DMS79 treated with DMSO at 0.1 percent for 48 hours (cell line): ENCODE measurements at regions not wholly inside any gene's neighbourhood (a gene's known extent, or its start where the extent isn't known, plus 50 kb on each side); places are given as distances from the start of the nearest gene placed in this dataset.

Source experiments
- DNase-seq: peaks from one replicate; lab custom pipeline; 2025; lab: John Stamatoyannopoulos, UW

- no peak for DNase-seq
Measured at GRCh38 chr14:76551906-76552305, 176.0 kb downstream of the ESRRB start.

GRCh38 chr14:76564471-76565422, 188.8 kb downstream of the ESRRB start:
- DNase-seq, result no peak

GRCh38 chr14:76566439-76566838, 190.5 kb downstream of the ESRRB start:
- no peak for DNase-seq

GRCh38 chr14:76574416-76575095, 186.7 kb upstream of the VASH1 start:
- peak; percentile 20 for DNase-seq

DNA sequence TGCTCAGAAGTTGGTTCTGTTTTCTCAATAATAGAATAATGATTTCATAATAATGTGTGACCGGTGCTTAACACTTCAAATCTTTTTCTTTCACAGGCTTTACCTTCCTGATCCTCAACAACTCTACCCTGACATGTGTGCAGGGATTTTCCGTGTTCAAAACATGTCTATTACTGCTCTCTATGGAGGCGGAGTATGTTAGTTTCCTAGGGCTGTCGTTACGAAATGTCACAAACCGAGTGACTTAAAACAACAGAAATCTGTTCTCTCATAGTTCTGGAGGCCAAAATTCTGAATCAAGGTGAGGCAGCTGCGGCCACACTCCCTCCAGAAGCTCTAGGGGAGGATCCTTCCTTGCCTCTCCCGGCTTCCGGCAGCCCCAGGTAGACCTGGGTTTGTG, 186.2 kb upstream of the VASH1 start:
- no peak for DNase-seq

- DNase-seq, result peak; percentile 84
Measured at GRCh38 chr14:76576047-76576741, 185.1 kb upstream of the VASH1 start.

DNA sequence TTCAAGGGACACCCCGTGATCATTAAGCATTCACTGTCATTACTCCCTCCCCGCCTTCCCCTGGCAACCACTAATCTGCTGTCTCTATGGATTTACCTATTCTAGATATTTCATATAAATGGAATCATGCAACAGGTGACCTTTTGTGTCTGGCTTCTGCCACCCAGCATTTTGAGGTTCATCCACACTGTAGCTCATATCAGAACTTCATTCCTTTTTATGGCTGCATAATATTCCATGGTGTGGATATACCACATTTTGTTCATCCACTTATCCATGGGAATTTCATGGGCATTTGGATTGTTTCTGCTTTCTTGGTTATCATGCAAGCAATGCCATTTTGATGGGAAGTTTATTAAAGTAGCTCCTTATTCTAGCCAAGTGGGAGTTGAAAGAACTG, 184.2 kb upstream of the VASH1 start:
- no peak for DNase-seq

DNA sequence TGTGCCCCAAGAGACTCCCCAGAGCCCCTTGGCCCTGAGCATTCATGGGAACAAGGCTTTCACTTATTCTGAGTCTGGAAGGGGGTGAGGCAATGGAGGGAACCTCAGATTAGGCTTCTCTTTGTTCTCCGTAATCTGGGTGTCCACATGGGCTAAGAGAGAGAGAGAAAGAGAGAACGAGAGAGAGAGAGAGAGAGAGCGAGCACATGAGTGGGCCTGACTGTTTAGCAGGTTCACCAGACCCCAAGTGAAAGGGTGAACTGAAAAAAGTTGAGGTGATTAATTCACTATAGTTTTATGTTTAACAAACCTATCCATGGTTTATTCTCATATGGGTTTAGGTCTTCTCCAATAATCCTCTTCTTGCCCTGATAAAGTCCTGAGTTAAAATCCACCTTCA, 183.4 kb upstream of the VASH1 start:
- DNase-seq, result no peak

GRCh38 chr14:76580399-76580798, 180.9 kb upstream of the VASH1 start:
- no peak for DNase-seq

- no peak for DNase-seq
Measured at GRCh38 chr14:76580967-76581366, 180.3 kb upstream of the VASH1 start.

GRCh38 chr14:76581592-76581991, 179.7 kb upstream of the VASH1 start:
- DNase-seq, result no peak

DNA sequence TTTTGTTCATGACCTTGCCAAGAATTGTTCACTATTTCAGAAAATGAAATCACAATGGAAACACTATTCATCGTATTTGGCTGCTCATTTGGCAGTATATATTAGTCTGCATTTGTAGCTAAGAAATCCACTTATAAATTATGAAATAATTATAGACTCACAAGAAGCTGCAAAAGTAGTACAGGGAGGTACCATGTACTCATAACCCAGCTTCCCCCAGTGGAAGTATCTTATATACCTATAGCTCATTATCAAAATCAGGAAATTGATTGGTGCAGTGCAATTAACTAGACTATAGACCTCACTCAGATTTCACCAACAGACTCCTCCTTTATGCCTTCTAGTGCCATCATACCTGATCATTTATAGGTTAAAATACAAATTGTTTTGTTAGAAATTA, 178.8 kb upstream of the VASH1 start:
- no peak for DNase-seq

- no peak for DNase-seq
Measured at GRCh38 chr14:76583174-76583573, 178.1 kb upstream of the VASH1 start.

- DNase-seq, result no peak
Measured at GRCh38 chr14:76583805-76584204, 177.5 kb upstream of the VASH1 start.

- no peak for DNase-seq
Measured at GRCh38 chr14:76584271-76584702, 177.0 kb upstream of the VASH1 start.

DNA sequence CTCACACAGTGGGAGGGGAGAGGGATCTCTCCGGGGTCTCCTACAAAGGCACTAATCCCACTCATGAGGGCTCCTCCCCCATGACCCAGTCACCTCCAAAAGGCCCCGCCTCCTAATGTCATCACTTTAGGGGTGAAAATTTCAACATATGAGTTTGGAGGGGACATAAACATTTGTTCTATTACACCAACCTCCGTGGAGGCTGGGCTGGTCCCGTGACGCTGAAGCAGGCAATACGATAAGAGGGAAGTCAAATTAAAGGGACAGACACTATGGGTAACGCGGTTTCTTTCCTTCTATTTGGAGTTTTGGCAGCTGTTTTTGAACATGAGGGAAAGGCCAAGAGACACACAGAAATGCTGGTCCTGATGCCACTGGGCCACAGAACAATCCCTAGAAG, 175.7 kb upstream of the VASH1 start:
- no peak for DNase-seq

- no peak for DNase-seq
Measured at GRCh38 chr14:76589246-76589645, 172.0 kb upstream of the VASH1 start.

GRCh38 chr14:76591266-76591665, 170.0 kb upstream of the VASH1 start:
- DNase-seq, result no peak

DNA sequence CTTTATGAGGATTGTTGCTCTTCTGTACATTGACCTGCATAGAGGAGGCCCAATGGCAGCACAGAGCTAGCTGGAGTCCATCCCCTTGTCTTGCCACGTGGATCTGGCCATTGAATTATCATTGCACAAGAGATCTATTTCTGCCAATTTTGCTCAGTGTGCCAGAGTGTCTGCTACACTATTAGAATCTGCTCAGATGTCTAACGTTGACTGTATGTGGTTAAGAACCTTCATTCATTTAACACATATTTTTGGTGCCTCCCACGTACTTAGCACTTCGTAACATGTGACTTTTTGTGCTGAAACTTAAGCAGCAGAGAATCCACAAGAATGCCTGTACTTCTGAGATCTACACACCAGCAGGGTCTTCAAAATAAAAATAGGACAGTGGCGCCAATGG, 166.0 kb upstream of the VASH1 start:
- DNase-seq, result no peak

- DNase-seq, result no peak
Measured at GRCh38 chr14:76597387-76597786, 163.9 kb upstream of the VASH1 start.

DNA sequence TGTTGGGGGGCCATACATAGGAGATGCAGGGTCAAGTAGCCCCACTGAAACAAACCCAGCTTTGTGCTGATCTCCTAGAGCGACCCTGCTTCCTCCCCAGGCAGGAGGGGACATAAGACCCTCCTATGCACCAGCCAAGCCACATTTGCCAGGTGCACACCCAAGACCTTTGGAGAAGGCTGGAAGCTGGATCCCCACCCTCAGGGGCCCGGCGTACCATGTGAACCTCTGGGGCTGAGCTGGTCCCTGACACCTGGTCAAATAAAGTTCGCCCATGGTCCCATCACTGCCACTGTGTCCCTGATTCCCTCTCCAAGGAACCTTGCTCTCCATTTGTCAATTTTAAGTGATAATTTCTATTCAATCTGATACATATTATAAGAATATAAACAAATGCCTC, 162.1 kb upstream of the VASH1 start:
- no peak for DNase-seq

DNA sequence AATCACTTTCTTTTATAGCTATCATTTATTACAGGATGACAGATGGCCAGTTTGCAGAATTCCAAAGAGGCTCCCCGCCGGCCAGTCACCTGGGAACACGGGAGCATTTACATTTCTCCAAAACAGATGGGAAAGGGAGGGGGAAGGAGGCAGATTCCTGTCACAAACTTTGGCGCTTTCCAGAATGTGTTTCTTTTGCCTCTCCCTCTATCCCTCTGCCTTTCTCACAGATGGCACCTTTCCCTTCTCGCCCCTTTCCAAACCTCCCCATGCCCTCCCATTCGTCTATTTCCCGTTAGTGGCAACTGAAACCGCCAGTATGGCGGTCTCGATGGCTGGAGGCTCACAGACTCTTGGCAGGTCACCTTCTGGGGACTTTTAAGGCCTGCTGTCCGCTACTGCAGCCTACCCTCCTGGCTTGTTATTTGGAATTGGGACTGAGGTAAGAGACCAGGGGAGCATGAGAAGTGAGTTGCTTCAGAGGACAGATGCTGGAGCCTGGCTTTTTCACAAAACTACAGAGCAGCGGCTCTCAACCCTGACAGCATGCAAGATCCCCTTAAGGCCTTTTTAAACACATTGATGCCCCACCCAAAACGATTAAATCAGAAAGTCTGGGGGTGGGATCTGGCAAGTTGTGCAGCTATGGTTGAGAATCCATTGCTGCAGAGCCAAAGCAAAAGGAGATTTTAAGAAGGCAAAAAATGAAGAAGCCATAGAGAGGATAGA, 161.5 kb upstream of the VASH1 start:
- no peak for DNase-seq
